ENCODE measurements at regions not wholly inside any gene's neighbourhood (a gene's known extent, or its start where the extent isn't known, plus 50 kb on each side); places are given as distances from the start of the nearest gene placed in this dataset.

DNA sequence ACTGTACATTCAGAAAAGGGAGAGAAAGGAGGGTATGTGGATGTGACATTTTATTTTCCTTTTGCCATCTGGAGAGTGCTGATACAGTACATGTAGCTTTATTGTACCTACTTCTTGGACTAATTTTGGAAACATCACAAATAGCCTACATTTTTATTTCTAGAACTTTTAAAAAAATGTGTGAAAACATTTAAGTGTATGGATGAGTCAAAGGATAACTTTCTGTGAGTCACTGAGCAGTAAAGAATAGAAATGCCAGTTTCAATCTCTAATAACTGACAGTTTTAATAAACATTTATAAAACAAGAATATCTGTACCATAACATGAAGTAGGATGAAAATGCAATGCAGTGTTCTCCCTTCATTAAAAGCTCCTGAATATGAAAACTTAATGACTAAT, 374.4 kb upstream of the NWD2 start:
- TF ChIP-seq, protein P1, sequence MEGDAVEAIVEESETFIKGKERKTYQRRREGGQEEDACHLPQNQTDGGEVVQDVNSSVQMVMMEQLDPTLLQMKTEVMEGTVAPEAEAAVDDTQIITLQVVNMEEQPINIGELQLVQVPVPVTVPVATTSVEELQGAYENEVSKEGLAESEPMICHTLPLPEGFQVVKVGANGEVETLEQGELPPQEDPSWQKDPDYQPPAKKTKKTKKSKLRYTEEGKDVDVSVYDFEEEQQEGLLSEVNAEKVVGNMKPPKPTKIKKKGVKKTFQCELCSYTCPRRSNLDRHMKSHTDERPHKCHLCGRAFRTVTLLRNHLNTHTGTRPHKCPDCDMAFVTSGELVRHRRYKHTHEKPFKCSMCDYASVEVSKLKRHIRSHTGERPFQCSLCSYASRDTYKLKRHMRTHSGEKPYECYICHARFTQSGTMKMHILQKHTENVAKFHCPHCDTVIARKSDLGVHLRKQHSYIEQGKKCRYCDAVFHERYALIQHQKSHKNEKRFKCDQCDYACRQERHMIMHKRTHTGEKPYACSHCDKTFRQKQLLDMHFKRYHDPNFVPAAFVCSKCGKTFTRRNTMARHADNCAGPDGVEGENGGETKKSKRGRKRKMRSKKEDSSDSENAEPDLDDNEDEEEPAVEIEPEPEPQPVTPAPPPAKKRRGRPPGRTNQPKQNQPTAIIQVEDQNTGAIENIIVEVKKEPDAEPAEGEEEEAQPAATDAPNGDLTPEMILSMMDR (IDR thresholded peaks at IDR 0.05 in 4 of 5, conservative IDR thresholded peaks at IDR 0.05 in 1 of 5) = no peak
- no peak for TF ChIP-seq POLR2A (IDR thresholded peaks at IDR 0.05)

Data from gastrocnemius medialis (tissue), 4 donors.